GM12892 (cell line): ENCODE measurements at regions not wholly inside any gene's neighbourhood (a gene's known extent, or its start where the extent isn't known, plus 50 kb on each side); places are given as distances from the start of the nearest gene placed in this dataset.

ENCODE experiments used
- POLR2A ChIP-seq: IDR thresholded peaks from 2 replicates; pipeline ENCODE4 v1.6.1; 2011; ENCODE audit warnings: low read depth, low read length, control low read depth
- POLR2AphosphoS5 ChIP-seq: IDR thresholded peaks from 2 replicates; pipeline ENCODE4 v1.6.1; 2011; ENCODE audit warnings: low read depth, low read length, control low read depth
- TAF1 ChIP-seq: IDR thresholded peaks from 2 replicates; pipeline ENCODE4 v1.6.1; 2011; ENCODE audit warnings: low read depth, mild to moderate bottlenecking, control low read depth, low read length, borderline replicate concordance

DNA sequence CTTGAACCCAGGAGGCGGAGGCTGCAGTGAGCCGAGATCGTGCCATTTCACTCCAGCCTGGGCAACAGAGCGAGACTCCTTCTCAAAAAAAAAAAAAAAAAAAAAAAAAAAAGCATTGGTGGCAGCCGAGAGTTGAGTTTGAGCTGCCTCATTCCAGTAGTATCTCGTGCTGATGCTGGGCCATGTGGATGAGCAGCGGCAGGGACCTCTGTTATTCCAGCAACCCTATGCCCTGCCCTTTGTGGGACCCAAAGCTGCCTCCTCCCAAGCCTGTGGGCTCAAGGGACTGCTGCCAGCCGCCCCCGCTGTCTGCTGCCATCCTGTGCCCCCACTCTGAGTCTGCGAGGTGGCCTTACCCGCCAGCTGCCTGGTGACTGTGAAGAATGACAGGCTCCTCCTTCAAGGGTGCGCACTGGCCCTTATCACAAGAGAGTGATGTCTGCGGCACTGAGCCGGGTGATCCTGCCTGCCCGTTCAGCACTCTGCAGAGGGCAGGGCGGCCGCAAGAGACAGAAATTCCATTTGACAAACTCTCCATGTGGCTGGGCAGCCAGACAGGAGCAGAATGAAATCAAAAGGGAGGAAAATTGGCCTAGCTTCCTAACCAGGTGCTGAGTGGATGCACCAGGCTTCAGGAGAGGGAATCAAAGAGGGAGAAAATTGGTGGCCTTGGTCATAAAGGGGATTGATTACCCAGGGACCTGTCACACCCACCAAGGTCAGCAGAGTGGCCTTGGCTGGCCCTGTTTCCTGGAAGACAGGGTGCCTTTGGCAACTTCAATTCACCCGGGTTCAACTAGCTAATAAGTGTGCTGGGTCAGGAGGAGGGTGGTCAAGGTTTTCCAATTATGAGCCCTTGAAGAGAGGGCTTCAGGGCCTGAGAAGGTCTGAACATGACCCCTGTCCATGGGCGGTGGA is 65.3 kb upstream of the ZMIZ1 start:
- TF ChIP-seq POLR2A (no peak), TAF1 (no peak), POLR2AphosphoS5 (no peak)
